C1 segment of cervical spinal cord (tissue), 14 donors: ENCODE measurements at regions not wholly inside any gene's neighbourhood (a gene's known extent, or its start where the extent isn't known, plus 50 kb on each side); places are given as distances from the start of the nearest gene placed in this dataset.

Experiments
- DNase-seq, 14 donors: peaks; one replicate each; lab custom pipeline; 2025; lab: John Stamatoyannopoulos, UW

GRCh38 chr5:74262544-74263207, 377.9 kb downstream of the ENC1 start:
- no peak for DNase-seq

DNA sequence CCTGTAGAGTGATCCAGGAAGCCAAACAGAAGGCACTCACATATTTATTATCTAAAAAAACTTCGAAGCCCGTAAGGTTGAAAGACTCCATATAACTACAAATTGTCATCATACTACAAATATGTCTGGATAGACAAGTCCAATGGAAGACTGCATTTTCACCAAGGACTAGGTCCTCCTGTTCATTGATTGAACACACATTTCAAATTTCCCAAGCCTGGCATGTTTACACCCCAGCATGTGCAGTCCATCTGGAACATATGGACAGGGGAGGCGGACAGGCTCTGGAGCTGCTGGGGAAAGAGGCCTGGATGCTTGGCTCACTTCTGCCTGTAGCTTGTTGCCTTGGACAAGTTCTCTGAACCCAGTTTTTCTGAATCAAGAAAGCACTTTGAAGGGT, 378.7 kb downstream of the ENC1 start:
- peak in 1 of 14 donors; percentile 9 for DNase-seq

DNA sequence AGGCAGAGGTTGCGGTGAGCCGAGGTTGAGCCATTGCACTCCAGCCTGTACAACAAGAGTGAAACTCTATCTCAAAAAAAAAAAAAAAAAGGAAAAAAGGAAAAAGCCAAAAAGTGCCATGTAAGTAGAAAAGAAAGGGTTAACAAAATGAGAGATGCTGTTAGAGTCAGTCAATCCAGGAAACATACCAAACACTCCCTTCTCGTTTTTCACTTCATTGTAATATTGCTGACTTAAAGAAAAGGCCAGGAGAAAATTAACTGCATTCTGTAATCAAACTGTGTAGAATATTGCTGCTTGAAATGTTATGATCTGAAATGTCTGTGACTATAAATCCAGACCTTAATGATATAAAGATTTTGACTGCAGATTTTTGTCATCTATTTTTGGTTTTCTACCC, 379.1 kb downstream of the ENC1 start:
- no peak for DNase-seq

DNA sequence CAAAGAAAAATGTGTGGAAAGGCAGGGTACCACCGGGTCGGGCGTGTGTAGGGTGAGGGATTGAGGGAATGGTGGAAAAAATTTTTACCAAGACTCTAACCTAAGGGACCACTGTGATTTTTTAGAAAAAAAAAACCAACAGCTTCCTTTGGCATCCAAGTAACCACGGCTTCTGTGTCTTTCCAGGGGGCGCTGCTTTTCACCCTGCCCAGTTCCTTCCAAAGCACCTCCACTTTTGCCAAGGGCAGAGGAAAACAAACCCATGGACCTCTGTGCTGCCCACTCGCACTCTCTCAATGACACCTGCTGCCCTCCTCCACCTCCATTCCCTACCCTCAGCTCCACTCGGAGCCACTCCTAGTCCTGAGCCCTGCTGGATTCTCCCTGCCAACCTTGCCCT, 381.0 kb downstream of the ENC1 start:
- DNase-seq, result no peak

DNA sequence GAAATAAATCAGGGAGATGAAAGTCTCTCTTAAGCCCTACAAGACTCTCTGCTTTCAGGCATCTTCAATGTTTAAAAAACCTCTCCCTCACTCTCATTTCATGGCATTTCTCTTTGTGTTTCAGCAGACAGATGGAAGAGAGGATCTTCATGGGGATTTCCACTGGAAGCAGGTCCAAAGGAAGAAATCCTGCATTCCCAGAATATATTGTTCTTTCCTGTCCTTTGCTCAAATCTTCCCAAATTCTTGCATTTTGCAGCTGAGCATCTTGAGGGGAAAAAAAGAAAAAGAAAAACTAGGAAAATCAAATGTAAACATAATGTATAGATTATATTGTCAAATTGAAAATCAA, 382.2 kb downstream of the ENC1 start:
- DNase-seq, result no peak

DNA sequence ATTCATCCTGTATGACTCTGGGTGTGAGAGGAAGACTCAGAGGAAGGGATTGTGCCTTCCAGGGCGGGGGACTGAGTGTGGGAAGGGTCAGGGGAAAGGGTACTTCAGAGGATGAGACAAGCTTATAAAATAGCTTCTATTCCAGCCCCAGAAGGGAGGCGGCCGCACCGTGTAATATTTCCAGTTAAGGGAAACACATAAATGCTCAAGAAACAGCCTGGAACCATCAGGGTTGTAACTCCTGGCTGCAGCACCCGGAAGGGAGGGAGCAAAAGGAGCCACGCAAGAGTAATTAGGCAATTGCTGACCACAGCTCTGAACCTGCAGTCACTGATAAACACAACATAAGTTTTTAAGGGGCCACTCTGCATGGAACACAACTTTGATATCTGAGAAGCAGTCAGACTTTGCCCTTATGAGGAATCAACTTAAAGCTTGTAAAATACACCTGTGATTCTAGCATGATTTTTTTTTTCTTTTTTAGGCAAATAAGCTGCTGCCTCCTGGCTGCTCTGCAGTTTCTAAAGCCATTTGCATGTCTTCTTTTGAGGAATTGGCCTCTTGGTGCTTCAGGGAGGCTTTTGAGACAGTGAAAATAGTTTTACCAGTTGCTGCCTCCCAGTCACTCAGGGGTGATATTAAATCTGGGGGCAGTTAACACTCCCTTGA, 382.7 kb downstream of the ENC1 start:
- no peak for DNase-seq

DNA sequence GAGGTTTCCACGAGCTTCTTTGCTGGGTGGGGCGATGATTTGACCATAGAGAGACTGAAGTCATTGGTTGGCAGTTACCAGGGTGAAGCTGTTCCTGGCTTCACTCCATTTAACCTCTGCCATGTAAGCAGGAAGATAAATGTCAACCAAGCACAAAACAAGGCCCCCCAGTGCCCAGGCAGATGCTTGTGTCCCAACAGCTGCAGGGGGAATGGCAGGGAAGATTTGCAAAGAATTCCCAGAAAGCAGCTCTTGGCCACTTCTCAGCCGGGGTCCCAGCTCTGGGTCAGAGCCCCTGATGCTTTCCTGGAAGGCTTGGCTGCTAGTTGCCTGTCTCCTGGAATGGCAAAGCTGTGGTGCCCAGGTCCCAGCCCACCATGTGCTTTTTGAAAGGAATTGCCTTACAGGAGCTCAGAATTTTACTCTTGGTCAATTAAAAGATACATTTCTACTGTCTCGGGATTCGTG, 383.4 kb downstream of the ENC1 start:
- peak in 2 of 14 donors; percentile 1 to 48 for DNase-seq

- DNase-seq, result no peak
These were observed 384.7 kb downstream of the ENC1 start for GRCh38 chr5:74255692-74256392.

DNA sequence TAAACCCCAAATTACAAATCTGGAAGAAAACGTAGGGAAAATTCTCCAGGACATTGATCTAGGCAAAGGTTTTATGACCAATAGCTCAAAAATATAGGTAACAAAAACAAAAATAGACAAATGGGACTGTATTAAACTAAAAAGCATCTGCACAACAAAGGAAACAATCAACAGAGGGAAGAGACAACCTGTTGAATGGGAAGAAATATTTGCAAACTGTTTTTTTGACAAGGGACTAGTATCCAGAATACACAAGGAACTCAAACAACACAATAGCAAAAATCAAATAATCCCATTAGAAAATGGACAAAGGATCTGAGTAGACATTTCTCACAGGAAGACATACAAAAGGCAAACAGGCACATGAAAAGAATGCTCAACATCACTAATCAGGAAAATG, 386.3 kb downstream of the ENC1 start:
- DNase-seq, result no peak

GRCh38 chr5:74252044-74252443, 388.5 kb downstream of the ENC1 start:
- no peak for DNase-seq

GRCh38 chr5:74251141-74252035, 389.1 kb downstream of the ENC1 start:
- DNase-seq, result no peak

- DNase-seq, result no peak
These were observed 390.0 kb downstream of the ENC1 start for GRCh38 chr5:74250304-74251102.

DNA sequence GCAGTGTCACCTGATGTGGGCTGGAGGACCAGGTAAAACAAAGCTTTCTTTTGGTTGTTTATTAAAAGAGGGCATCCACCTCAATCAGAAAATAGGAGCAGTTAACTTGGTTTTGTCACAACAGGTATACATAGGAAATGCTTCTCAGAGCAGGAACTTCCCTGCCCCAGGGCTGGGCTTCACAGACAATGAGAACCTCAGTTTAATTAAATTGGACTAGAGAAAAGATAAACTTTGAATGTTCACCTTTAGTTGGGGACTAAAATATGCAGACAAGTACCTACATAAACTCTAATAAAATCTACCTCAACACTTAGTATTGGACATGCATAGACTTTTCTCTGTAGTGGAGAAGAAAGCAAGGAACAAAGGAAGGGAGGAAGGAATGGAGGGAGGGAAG, 392.0 kb downstream of the ENC1 start:
- DNase-seq, result no peak

DNA sequence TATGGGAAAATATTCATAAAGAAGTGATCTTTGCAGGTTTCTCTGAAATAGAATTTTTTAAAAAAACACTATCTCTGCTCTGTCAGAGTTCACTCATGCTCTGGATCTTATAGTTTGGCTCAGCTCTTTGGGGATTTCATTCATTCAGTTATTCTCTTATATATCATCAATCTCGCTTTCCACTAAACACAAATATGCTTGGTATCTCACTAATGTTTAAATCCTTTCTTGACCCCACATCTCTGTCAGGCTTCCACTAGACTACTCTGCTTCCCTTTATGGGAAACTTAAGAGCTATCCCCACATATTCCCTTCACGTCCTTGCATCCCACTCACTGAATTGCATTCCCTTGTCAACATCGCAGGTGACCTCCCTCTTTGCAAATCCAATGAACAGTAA, 396.1 kb downstream of the ENC1 start:
- DNase-seq, result no peak

- DNase-seq, result no peak
These were observed 396.9 kb downstream of the ENC1 start for GRCh38 chr5:74243634-74244033.

GRCh38 chr5:74242516-74242915, 398.0 kb downstream of the ENC1 start:
- no peak for DNase-seq

DNA sequence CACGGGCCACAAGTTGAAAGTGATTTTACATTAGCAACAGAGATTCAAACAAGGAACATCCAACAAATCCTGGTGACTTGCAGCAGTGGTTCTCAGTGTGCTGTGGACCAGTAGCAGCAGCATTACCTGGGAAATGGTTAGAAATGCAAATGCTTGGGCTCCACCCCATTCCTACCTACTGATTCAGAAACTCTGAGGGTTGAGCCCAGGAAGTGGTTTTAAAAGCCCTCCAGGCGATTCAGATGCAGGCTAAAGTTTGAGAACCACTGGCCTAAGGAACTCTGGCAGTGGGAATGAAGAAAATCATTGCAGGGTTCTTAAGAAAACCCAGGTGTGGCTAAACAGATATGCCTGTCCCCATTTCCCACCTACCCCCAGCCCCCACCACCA, 398.8 kb downstream of the ENC1 start:
- DNase-seq, result no peak

DNA sequence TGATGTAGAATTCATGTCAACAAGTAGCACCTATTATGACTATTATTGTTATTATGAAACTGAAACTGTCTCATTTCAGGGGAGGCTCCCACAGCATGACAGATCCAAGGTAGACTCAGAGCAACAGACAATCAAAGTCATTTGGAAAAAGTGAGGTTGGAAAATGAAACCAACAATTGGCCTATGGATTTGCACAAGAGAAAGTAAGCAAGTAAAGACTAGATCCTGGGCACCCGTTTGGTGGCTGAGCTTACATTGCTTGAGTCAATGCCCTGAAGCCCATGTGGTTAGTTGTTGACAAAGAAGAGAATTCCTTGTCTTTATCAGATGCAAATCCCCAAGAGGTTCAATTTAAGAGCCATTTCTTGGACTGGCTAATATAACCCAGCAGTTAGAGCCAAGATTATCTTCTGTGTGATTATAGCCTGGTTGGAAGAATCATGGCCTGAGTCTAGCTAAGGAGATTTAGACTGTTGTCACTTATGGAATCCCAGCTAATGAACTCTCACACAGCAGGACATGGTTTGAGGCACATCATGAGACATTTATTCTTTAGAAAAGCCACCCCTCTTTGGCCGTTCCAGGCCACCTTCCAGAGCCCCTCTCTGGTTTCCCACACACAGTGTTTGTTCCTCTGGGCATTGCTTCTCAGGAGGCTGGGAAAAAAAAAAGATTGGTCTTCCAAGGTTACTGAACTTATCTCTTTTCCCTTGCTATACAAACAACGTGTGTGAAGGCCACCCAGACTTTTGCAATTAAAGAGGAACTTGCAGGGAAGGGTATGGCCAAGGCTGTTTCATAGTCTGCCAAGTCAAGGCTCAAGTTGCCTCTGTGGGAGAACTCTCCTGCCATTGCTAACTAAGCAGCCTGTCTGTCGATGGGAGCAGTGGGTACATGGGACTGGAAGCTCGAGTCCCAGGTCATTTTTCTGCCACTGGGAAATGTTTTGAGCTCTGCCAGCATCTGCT, 399.5 kb downstream of the ENC1 start:
- DNase-seq, result no peak

DNA sequence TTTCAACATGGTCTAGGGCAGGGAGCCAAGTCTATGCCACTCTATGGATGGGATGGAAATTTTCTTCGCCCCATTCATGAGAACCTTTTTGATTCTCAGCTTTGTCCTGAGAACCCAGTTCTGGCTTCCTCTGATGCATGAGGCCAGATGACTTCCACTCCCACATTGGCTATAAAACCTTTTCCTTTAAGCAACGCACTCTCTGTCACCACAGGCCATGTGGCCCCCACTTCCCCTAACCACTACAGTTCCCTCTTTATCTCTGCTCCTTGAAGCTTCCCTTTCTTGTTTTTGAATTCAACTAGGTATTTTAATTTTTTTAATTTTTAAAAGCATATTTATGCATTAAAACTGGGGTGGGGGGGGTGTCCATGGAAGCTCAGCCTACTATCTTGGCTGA, 401.3 kb downstream of the ENC1 start:
- DNase-seq, result peak in 8 of 14 donors; percentile 4 to 21 (median 8)
